Mesendoderm (in vitro differentiated cells): ENCODE measurements at regions not wholly inside any gene's neighbourhood (a gene's known extent, or its start where the extent isn't known, plus 50 kb on each side); places are given as distances from the start of the nearest gene placed in this dataset.

Experiments
- DNase-seq: peaks from one replicate; pipeline ENCODE4 v3.0.0; 2013
- H2AK5ac ChIP-seq: 2 replicates; pipeline ENCODE4 v1.6.1; 2013; ENCODE audit warnings: low read length, inconsistent platforms
- H2BK120ac ChIP-seq: 2 replicates; pipeline ENCODE4 v1.6.1; 2013; ENCODE audit warnings: low read depth, mild to moderate bottlenecking, low read length, moderate library complexity, mixed read lengths
- H2BK15ac ChIP-seq: replicated peaks from 2 replicates; pipeline ENCODE4 v1.6.1; 2013; ENCODE audit warnings: low read depth, mild to moderate bottlenecking, moderate library complexity
- H2BK5ac ChIP-seq: 2 replicates; pipeline ENCODE4 v1.6.1; 2013; ENCODE audit warnings: low read length, inconsistent platforms
- H3K18ac ChIP-seq: 2 replicates; pipeline ENCODE4 v1.6.1; 2013; ENCODE audit warnings: mild to moderate bottlenecking, low read length, mixed read lengths
- H3K23ac ChIP-seq: one replicate; pipeline ENCODE4 v1.6.1; 2013; ENCODE audit warnings: low read length
- H3K27ac ChIP-seq: 2 replicates; pipeline ENCODE4 v1.5.1; 2013; ENCODE audit warnings: low read depth, mild to moderate bottlenecking, inconsistent platforms, low read length, moderate library complexity
- H3K27me3 ChIP-seq: 2 replicates; pipeline ENCODE4 v1.6.1; 2013; ENCODE audit warnings: low read length, control low read depth, mild to moderate bottlenecking, inconsistent platforms; ENCODE audit not compliant: insufficient read depth, poor library complexity
- H3K36me3 ChIP-seq: 2 replicates; pipeline ENCODE4 v1.6.1; 2013; ENCODE audit warnings: low read length, inconsistent platforms; ENCODE audit not compliant: control insufficient read depth, insufficient read depth
- H3K4ac ChIP-seq: one replicate; pipeline ENCODE4 v1.6.1; 2013; ENCODE audit warnings: low read depth, mild to moderate bottlenecking, low read length, moderate library complexity
- H3K4me1 ChIP-seq: 2 replicates; pipeline ENCODE4 v1.6.1; 2013; ENCODE audit warnings: low read depth, low read length, inconsistent platforms; ENCODE audit not compliant: control insufficient read depth
- H3K4me2 ChIP-seq: 2 replicates; pipeline ENCODE4 v1.6.1; 2013; ENCODE audit warnings: low read length
- H3K4me3 ChIP-seq: 2 replicates; pipeline ENCODE4 v1.5.1; 2013; ENCODE audit warnings: mild to moderate bottlenecking, low read length
- H3K56ac ChIP-seq: one replicate; pipeline ENCODE4 v1.6.1; 2013; ENCODE audit warnings: low read length
- H3K79me1 ChIP-seq: 2 replicates; pipeline ENCODE4 v1.6.1; 2013; ENCODE audit warnings: low read length, inconsistent platforms
- H3K79me2 ChIP-seq: 2 replicates; pipeline ENCODE4 v1.6.1; 2013; ENCODE audit warnings: mild to moderate bottlenecking, low read length; ENCODE audit not compliant: control insufficient read depth, insufficient read depth
- H3K9ac ChIP-seq: 2 replicates; pipeline ENCODE4 v1.6.1; 2013; ENCODE audit warnings: low read length, inconsistent platforms
- H4K5ac ChIP-seq: one replicate; pipeline ENCODE4 v1.6.1; 2013; ENCODE audit warnings: low read length
- H4K8ac ChIP-seq: one replicate; pipeline ENCODE4 v1.6.1; 2013; ENCODE audit warnings: low read depth, mild to moderate bottlenecking, control low read depth, low read length, moderate library complexity
- WGBS: extraction: QIAGEN DNeasy Blood & Tissue Kit; methylation state at CpG from one replicate; pipeline ENCODE4 v1.1.7; 2013; ENCODE audit warnings: low lambda C conversion rate, missing lambda C conversion rate; ENCODE audit not compliant: insufficient coverage; ENCODE audit errors: extremely low coverage; 5-methylcytosine and 5-hydroxymethylcytosine counted together

- Histone ChIP-seq H2BK120ac (no peak overlapping the region), H2BK15ac (no peak overlapping the region), H3K79me2 (no peaks in the 10 kb centered on the region), H3K9ac (no peak overlapping the region), H3K36me3 (no peaks in the 10 kb centered on the region), H4K5ac (no peak overlapping the region), H2BK5ac (no peak overlapping the region), H3K27me3 (no peaks in the 10 kb centered on the region), H2AK5ac (no peak overlapping the region), H3K4ac (no peak overlapping the region), H3K79me1 (no peaks in the 10 kb centered on the region), H3K27ac (no peak overlapping the region), H3K23ac (no peak overlapping the region), H3K4me3 (no peak overlapping the region), H3K18ac (no peak overlapping the region), H3K56ac (no peak overlapping the region), H3K4me1 (no peaks in the 10 kb centered on the region), H3K4me2 (no peak overlapping the region), H4K8ac (no peak overlapping the region)
- WGBS = no CpG with 5 or more reads among the region's 2 CpGs
- peak; percentile 50 for DNase-seq
These were observed 1506.3 kb downstream of the ADGRL3 start for GRCh38 chr4:62706423-62706822.

- no peak overlapping the region for H3K23ac ChIP-seq
- H3K79me1 ChIP-seq = no peaks in the 10 kb centered on the region
- H3K9ac ChIP-seq = no peak overlapping the region
- no peak overlapping the region for H4K8ac ChIP-seq
- H2AK5ac ChIP-seq = no peak overlapping the region
- H3K4me3 ChIP-seq = no peak overlapping the region
- no peaks in the 10 kb centered on the region for H3K36me3 ChIP-seq
- H3K4me1 ChIP-seq = no peaks in the 10 kb centered on the region
- H3K4me2 ChIP-seq = no peak overlapping the region
- WGBS = no CpG with 5 or more reads among the region's 13 CpGs
- no peak overlapping the region for H3K18ac ChIP-seq
- no peak overlapping the region for H2BK15ac ChIP-seq
- H3K79me2 ChIP-seq = no peaks in the 10 kb centered on the region
- no peaks in the 10 kb centered on the region for H3K27me3 ChIP-seq
- no peak overlapping the region for H3K56ac ChIP-seq
- no peak overlapping the region for H4K5ac ChIP-seq
- no peak overlapping the region for H2BK5ac ChIP-seq
- no peak overlapping the region for H2BK120ac ChIP-seq
- H3K4ac ChIP-seq = no peak overlapping the region
- H3K27ac ChIP-seq = no peak overlapping the region
- no peak for DNase-seq
These were observed 1483.9 kb downstream of the ADGRL3 start for GRCh38 chr4:62683799-62684566.

GRCh38 chr4:62676962-62677361 is 1476.8 kb downstream of the ADGRL3 start:
- Histone ChIP-seq H2BK5ac (no peak overlapping the region), H2BK120ac (no peak overlapping the region), H2AK5ac (no peak overlapping the region), H3K4me2 (no peak overlapping the region), H3K79me2 (no peaks in the 10 kb centered on the region), H3K9ac (no peak overlapping the region), H3K27me3 (no peaks in the 10 kb centered on the region), H4K5ac (no peak overlapping the region), H4K8ac (no peak overlapping the region), H3K4me1 (no peaks in the 10 kb centered on the region), H2BK15ac (no peak overlapping the region), H3K56ac (no peak overlapping the region), H3K27ac (no peak overlapping the region), H3K36me3 (no peaks in the 10 kb centered on the region), H3K23ac (no peak overlapping the region), H3K4ac (no peak overlapping the region), H3K4me3 (no peak overlapping the region), H3K79me1 (no peaks in the 10 kb centered on the region), H3K18ac (no peak overlapping the region)
- WGBS = no CpG with 5 or more reads among the region's 2 CpGs
- no peak for DNase-seq

GRCh38 chr4:62670514-62670913 is 1470.4 kb downstream of the ADGRL3 start:
- Histone ChIP-seq H3K56ac (no peak overlapping the region), H3K4me1 (no peaks in the 10 kb centered on the region), H4K5ac (no peak overlapping the region), H2BK15ac (no peak overlapping the region), H3K79me2 (no peaks in the 10 kb centered on the region), H2BK120ac (no peak overlapping the region), H3K36me3 (no peaks in the 10 kb centered on the region), H2AK5ac (no peak overlapping the region), H3K79me1 (no peaks in the 10 kb centered on the region), H3K4ac (no peak overlapping the region), H3K4me2 (no peak overlapping the region), H3K23ac (no peak overlapping the region), H3K4me3 (no peak overlapping the region), H4K8ac (no peak overlapping the region), H3K9ac (no peak overlapping the region), H2BK5ac (no peak overlapping the region), H3K18ac (no peak overlapping the region), H3K27me3 (no peaks in the 10 kb centered on the region), H3K27ac (no peak overlapping the region)
- no CpG with 5 or more reads among the region's 2 CpGs for WGBS
- no peak for DNase-seq

GRCh38 chr4:62661821-62662220 is 1461.7 kb downstream of the ADGRL3 start:
- Histone ChIP-seq H4K5ac (no peak overlapping the region), H3K56ac (no peak overlapping the region), H3K4me3 (no peak overlapping the region), H2AK5ac (no peak overlapping the region), H3K79me1 (no peaks in the 10 kb centered on the region), H3K4me1 (no peaks in the 10 kb centered on the region), H3K27me3 (no peaks in the 10 kb centered on the region), H4K8ac (no peak overlapping the region), H3K9ac (no peak overlapping the region), H3K23ac (no peak overlapping the region), H3K36me3 (no peaks in the 10 kb centered on the region), H3K27ac (no peak overlapping the region), H2BK15ac (no peak overlapping the region), H3K18ac (no peak overlapping the region), H2BK120ac (no peak overlapping the region), H3K4ac (no peak overlapping the region), H2BK5ac (no peak overlapping the region), H3K4me2 (no peak overlapping the region), H3K79me2 (no peaks in the 10 kb centered on the region)
- DNase-seq = no peak
- 100% methylated on average over 2 of the region's 4 CpGs for WGBS

DNA sequence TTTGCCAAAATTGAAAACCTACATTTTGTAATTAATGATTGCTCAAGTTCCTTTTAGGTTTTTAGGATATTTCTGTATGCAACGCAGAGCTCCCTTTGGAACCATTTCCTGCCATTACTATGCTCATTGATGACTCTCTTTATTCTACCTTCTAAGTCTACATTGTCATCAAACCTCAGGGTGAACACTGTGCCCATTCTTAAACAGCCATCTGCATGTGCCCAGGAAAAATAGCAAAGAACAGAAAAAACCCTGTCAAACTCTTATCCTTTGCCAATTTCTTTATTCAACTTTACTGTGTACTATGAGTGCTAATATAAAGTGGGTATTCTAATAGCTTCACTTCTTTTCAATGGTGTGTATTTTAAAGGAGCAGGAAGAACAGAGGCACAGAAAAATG is 1455.9 kb downstream of the ADGRL3 start:
- Histone ChIP-seq H3K18ac (no peak overlapping the region), H3K23ac (no peak overlapping the region), H2BK120ac (no peak overlapping the region), H3K79me1 (no peaks in the 10 kb centered on the region), H3K36me3 (no peaks in the 10 kb centered on the region), H2BK15ac (no peak overlapping the region), H4K8ac (no peak overlapping the region), H3K56ac (no peak overlapping the region), H3K4ac (no peak overlapping the region), H2AK5ac (no peak overlapping the region), H3K4me3 (no peak overlapping the region), H3K27me3 (no peaks in the 10 kb centered on the region), H3K27ac (no peak overlapping the region), H3K79me2 (no peaks in the 10 kb centered on the region), H2BK5ac (no peak overlapping the region), H4K5ac (no peak overlapping the region), H3K4me2 (no peak overlapping the region), H3K9ac (no peak overlapping the region), H3K4me1 (no peaks in the 10 kb centered on the region)
- no peak for DNase-seq
- WGBS = no CpG with 5 or more reads among the region's 1 CpG
